Suprapubic skin (tissue), 4 donors: ENCODE measurements at regions not wholly inside any gene's neighbourhood (a gene's known extent, or its start where the extent isn't known, plus 50 kb on each side); places are given as distances from the start of the nearest gene placed in this dataset.
A peak's percentile ranks its signal among the peaks of the same experiment; 100 is the strongest.

ENCODE experiments used
- DNase-seq, 2 donors: peaks; one replicate each; pipeline ENCODE4 v3.0.0-alpha.2; 2019; ENCODE audit warnings: low spot score in 2 of 2
- H3K27ac ChIP-seq: fragments of 200-600 bp; sonication (generic); one replicate; pipeline ENCODE4 v1.5.1; 2019
- H3K27me3 ChIP-seq: fragments of 200-600 bp; sonication (generic); one replicate; pipeline ENCODE4 v1.5.1; 2019
- H3K36me3 ChIP-seq: fragments of 200-600 bp; sonication (generic); one replicate; pipeline ENCODE4 v1.5.1; 2019
- H3K4me1 ChIP-seq: fragments of 200-600 bp; sonication (generic); one replicate; pipeline ENCODE4 v1.5.1; 2019
- H3K4me3 ChIP-seq: fragments of 200-600 bp; sonication (generic); one replicate; pipeline ENCODE4 v1.5.1; 2019; ENCODE audit warnings: mild to moderate bottlenecking
- H3K9me3 ChIP-seq: fragments of 200-600 bp; sonication (generic); one replicate; pipeline ENCODE4 v1.5.1; 2019
- CTCF ChIP-seq, 2 donors: fragments of 200-600 bp in 1 of 2; fragments of 450-650 bp in 1 of 2; sonication (generic) in 1 of 2; IDR thresholded peaks; one replicate each; pipeline ENCODE4 v1.5.1; 2016 to 2019; ENCODE audit warnings: antibody characterized with exemption in 2 of 2, mild to moderate bottlenecking in 1 of 2, moderate library complexity in 1 of 2
- EP300 ChIP-seq: sonication (generic); formaldehyde crosslinking; IDR thresholded peaks from one replicate; pipeline ENCODE4 v1.6.1; 2017; ENCODE audit warnings: antibody characterized with exemption
- POLR2A ChIP-seq, 2 donors: fragments of 450-650 bp; IDR thresholded peaks; one replicate each; pipeline ENCODE4 v1.6.1; 2017; ENCODE audit warnings: antibody characterized with exemption in 2 of 2, mild to moderate bottlenecking in 2 of 2, moderate library complexity in 2 of 2
- POLR2AphosphoS5 ChIP-seq, 3 donors: sonication (generic); formaldehyde crosslinking; IDR thresholded peaks; one replicate each; pipeline ENCODE4 v1.6.1; 2017; ENCODE audit warnings: antibody characterized with exemption in 3 of 3
- WGBS: methylation state at CpG from one replicate; pipeline ENCODE4 v1.1.5; 2018; 5-methylcytosine and 5-hydroxymethylcytosine counted together

DNA sequence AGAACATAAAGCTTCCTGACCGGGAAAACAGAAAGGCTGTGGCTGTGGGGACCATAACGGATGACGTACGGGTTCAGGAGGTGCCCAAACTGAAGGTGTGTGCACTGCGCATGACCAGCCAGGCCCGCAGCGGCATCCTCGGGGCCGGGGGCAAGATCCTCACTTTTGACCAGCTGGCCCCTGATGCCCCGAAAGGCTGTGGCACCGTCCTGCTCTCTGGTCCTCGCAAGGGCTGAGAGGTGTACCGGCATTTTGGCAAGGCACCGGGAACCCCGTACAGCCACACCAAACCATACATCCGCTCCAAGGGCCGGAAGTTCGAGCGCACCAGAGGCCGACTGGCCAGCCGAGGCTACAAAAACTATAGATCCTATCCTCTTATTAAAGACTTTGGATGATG, 179.3 kb downstream of the PTN start:
- no peak overlapping the region for H3K4me3 ChIP-seq
- DNase-seq: peak in 1 of 2 donors; percentile 65
- H3K4me1 ChIP-seq: no peaks in the 10 kb centered on the region
- H3K9me3 ChIP-seq: no peaks in the 10 kb centered on the region
- H3K36me3 ChIP-seq: no peaks in the 10 kb centered on the region
- TF ChIP-seq CTCF (IDR thresholded peaks at IDR 0.05) (no peak), POLR2A (IDR thresholded peaks at IDR 0.05) (no peak), POLR2AphosphoS5 (IDR thresholded peaks at IDR 0.05) (no peak), EP300 (no peak)
- WGBS: 96% methylated on average over 21 of the region's 21 CpGs
- H3K27ac ChIP-seq: no peak overlapping the region
- H3K27me3 ChIP-seq: no peaks in the 10 kb centered on the region

GRCh38 chr7:137160236-137160635, 183.3 kb downstream of the PTN start:
- Histone ChIP-seq H3K27me3 (no peaks in the 10 kb centered on the region), H3K9me3 (no peaks in the 10 kb centered on the region), H3K4me3 (no peak overlapping the region), H3K36me3 (no peaks in the 10 kb centered on the region), H3K27ac (no peak overlapping the region), H3K4me1 (no peaks in the 10 kb centered on the region)
- 66% methylated on average over 4 of the region's 4 CpGs for WGBS
- DNase-seq: no peak
- TF ChIP-seq POLR2AphosphoS5 (IDR thresholded peaks at IDR 0.05) (no peak), EP300 (no peak), CTCF (IDR thresholded peaks at IDR 0.05) (no peak), POLR2A (IDR thresholded peaks at IDR 0.05) (no peak)

- DNase-seq: no peak
- WGBS: 88% methylated on average over 1 of the region's 1 CpG
- Histone ChIP-seq H3K27ac (no peak overlapping the region), H3K9me3 (no peaks in the 10 kb centered on the region), H3K36me3 (no peaks in the 10 kb centered on the region), H3K4me3 (no peak overlapping the region), H3K27me3 (no peaks in the 10 kb centered on the region), H3K4me1 (no peaks in the 10 kb centered on the region)
- TF ChIP-seq POLR2A (IDR thresholded peaks at IDR 0.05) (no peak), EP300 (no peak), CTCF (IDR thresholded peaks at IDR 0.05) (no peak), POLR2AphosphoS5 (IDR thresholded peaks at IDR 0.05) (no peak)
These were observed 186.3 kb downstream of the PTN start for GRCh38 chr7:137157256-137157655.

DNA sequence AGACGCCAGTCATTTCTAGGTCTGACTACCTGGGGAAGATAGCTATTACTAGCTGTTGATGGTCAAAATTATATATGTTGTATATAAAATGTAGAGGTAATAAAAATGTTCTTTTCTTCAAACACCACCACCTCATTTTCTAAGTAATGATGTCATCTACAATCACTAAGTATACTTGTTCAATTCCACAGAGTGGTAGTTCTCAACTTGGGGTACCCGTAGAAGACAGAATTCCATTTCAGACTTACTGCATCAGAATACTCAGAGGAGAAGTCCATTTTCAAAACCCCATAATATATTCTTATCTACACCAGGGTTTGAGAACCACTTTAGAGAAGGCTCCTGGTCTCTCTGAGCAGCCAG, 191.9 kb downstream of the PTN start:
- no peaks in the 10 kb centered on the region for H3K4me1 ChIP-seq
- H3K9me3 ChIP-seq: no peaks in the 10 kb centered on the region
- no peaks in the 10 kb centered on the region for H3K36me3 ChIP-seq
- no peak for DNase-seq
- no peak overlapping the region for H3K4me3 ChIP-seq
- no peaks in the 10 kb centered on the region for H3K27me3 ChIP-seq
- 86% methylated on average over 2 of the region's 2 CpGs for WGBS
- no peak for TF ChIP-seq CTCF (IDR thresholded peaks at IDR 0.05)
- TF ChIP-seq EP300: no peak
- TF ChIP-seq POLR2A (IDR thresholded peaks at IDR 0.05): no peak
- no peak for TF ChIP-seq POLR2AphosphoS5 (IDR thresholded peaks at IDR 0.05)
- no peak overlapping the region for H3K27ac ChIP-seq

DNA sequence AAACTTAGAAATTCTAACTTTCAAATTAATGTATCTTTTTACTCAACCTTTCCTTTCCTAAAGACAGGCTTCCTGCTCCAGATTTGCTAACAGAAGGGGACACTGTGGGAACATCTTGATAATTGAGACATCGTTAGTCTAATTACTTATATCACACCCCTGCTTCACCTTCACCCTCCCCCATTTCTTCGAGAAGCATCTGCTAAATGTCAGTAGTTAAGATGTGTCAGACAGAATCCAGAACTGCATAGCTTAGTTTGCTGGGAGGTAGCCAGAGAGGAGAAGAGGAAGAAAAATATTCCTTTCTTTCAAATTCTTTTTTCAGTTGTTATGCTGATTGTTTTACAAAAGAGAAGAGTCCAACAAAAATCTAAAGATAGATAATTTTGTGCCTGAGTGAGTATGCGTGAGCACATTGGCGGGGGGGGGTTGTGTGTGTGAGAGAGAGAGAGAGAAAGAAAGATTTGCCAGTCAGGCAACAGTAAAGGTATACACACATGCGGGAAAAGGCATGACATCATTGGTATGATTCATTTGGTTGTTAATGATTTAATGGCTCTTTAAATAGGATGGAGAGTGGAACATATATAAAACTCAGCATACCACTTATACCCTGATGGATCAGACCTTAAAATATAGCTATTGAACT, 192.4 kb downstream of the PTN start:
- Histone ChIP-seq H3K4me1 (no peaks in the 10 kb centered on the region), H3K9me3 (no peaks in the 10 kb centered on the region), H3K27ac (no peak overlapping the region), H3K27me3 (no peaks in the 10 kb centered on the region), H3K4me3 (no peak overlapping the region), H3K36me3 (no peaks in the 10 kb centered on the region)
- no peak for TF ChIP-seq CTCF (IDR thresholded peaks at IDR 0.05)
- no peak for TF ChIP-seq POLR2AphosphoS5 (IDR thresholded peaks at IDR 0.05)
- TF ChIP-seq EP300: no peak
- no peak for TF ChIP-seq POLR2A (IDR thresholded peaks at IDR 0.05)
- WGBS: 46% methylated on average over 5 of the region's 5 CpGs
- no peak for DNase-seq
